KMS-11 (cell line): ENCODE measurements at regions not wholly inside any gene's neighbourhood (a gene's known extent, or its start where the extent isn't known, plus 50 kb on each side); places are given as distances from the start of the nearest gene placed in this dataset.

ENCODE experiments used
- H2AFZ ChIP-seq: fragments of 200-600 bp; sonication (generic); 2 replicates; pipeline ENCODE4 v1.6.1; 2016; ENCODE audit warnings: antibody characterized with exemption, mixed run types, low read depth
- H3K27ac ChIP-seq: fragments of 200-600 bp; sonication (generic); 2 replicates; pipeline ENCODE4 v1.6.1; 2016; ENCODE audit warnings: mild to moderate bottlenecking, mixed run types
- H3K27me3 ChIP-seq: fragments of 200-600 bp; sonication (generic); 2 replicates; pipeline ENCODE4 v1.6.1; 2017; ENCODE audit warnings: mild to moderate bottlenecking, low read depth, mixed run types, moderate library complexity; ENCODE audit not compliant: insufficient read depth
- H3K36me3 ChIP-seq: fragments of 200-600 bp; sonication (generic); 2 replicates; pipeline ENCODE4 v1.6.1; 2017; ENCODE audit warnings: mild to moderate bottlenecking, mixed run types; ENCODE audit not compliant: insufficient read depth
- H3K4me1 ChIP-seq: fragments of 200-600 bp; sonication (generic); 2 replicates; pipeline ENCODE4 v1.6.1; 2016; ENCODE audit warnings: mild to moderate bottlenecking, low read depth, mixed run types; ENCODE audit not compliant: poor library complexity, severe bottlenecking
- H3K4me2 ChIP-seq: fragments of 200-600 bp; sonication (generic); 2 replicates; pipeline ENCODE4 v1.7.0; 2016; ENCODE audit warnings: mild to moderate bottlenecking, mixed run types
- H3K4me3 ChIP-seq: fragments of 200-600 bp; sonication (generic); IDR thresholded peaks from 2 replicates; pipeline ENCODE4 v1.6.1; 2017; ENCODE audit warnings: low read depth, low read length, mixed read lengths; ENCODE audit not compliant: insufficient read depth
- H3K79me2 ChIP-seq: fragments of 200-600 bp; sonication (generic); 2 replicates; pipeline ENCODE4 v1.6.1; 2016; ENCODE audit warnings: low read depth, mixed run types; ENCODE audit not compliant: insufficient read depth
- H3K9ac ChIP-seq: fragments of 200-600 bp; sonication (generic); 2 replicates; pipeline ENCODE4 v1.6.1; 2016; ENCODE audit warnings: mild to moderate bottlenecking, mixed run types
- H4K20me1 ChIP-seq: fragments of 200-600 bp; sonication (generic); 2 replicates; pipeline ENCODE4 v1.6.1; 2016; ENCODE audit warnings: mild to moderate bottlenecking, mixed run types; ENCODE audit not compliant: insufficient read depth
- CTCF ChIP-seq: fragments of 200-600 bp; sonication (generic); conservative IDR thresholded peaks from 2 replicates; pipeline ENCODE4 v1.6.1; 2017; ENCODE audit warnings: low read depth, mild to moderate bottlenecking, antibody characterized with exemption, low read length, moderate library complexity, mixed read lengths

GRCh38 chr4:58600290-58600689 is 1490.1 kb upstream of the IGFBP7 start:
- Histone ChIP-seq H3K27ac (no peak overlapping the region), H2AFZ (no peak overlapping the region), H3K4me3 (no peak overlapping the region), H3K4me1 (no peaks in the 10 kb centered on the region), H3K4me2 (no peak overlapping the region), H3K9ac (no peak overlapping the region), H3K79me2 (no peaks in the 10 kb centered on the region), H4K20me1 (no peaks in the 10 kb centered on the region), H3K36me3 (no peaks in the 10 kb centered on the region), H3K27me3 (no peaks in the 10 kb centered on the region)
- no peak for TF ChIP-seq CTCF

- H3K4me3 ChIP-seq = no peak overlapping the region
- H3K79me2 ChIP-seq = no peaks in the 10 kb centered on the region
- no peak overlapping the region for H3K9ac ChIP-seq
- H3K36me3 ChIP-seq = no peaks in the 10 kb centered on the region; the same call in 1 of the 2 replicates
- H4K20me1 ChIP-seq = no peaks in the 10 kb centered on the region
- no peak overlapping the region for H2AFZ ChIP-seq
- no peaks in the 10 kb centered on the region for H3K4me1 ChIP-seq
- no peak overlapping the region for H3K27ac ChIP-seq
- TF ChIP-seq CTCF = no peak
- no peak overlapping the region for H3K4me2 ChIP-seq
- no peaks in the 10 kb centered on the region for H3K27me3 ChIP-seq
Measured at GRCh38 chr4:58590722-58591121, 1480.5 kb upstream of the IGFBP7 start.

- no peak overlapping the region for H2AFZ ChIP-seq
- TF ChIP-seq CTCF = no peak
Measured at GRCh38 chr4:58587856-58588255, 1477.7 kb upstream of the IGFBP7 start.

GRCh38 chr4:58566260-58566659 is 1456.1 kb upstream of the IGFBP7 start:
- H3K27ac ChIP-seq = no peak overlapping the region
- no peaks in the 10 kb centered on the region for H3K27me3 ChIP-seq
- H3K4me2 ChIP-seq = no peak overlapping the region
- H3K4me3 ChIP-seq = no peak overlapping the region
- no peaks in the 10 kb centered on the region for H3K36me3 ChIP-seq
- H3K79me2 ChIP-seq = no peaks in the 10 kb centered on the region
- TF ChIP-seq CTCF = no peak
- H4K20me1 ChIP-seq = no peaks in the 10 kb centered on the region
- H3K9ac ChIP-seq = no peak overlapping the region
- no peak overlapping the region for H2AFZ ChIP-seq
- H3K4me1 ChIP-seq = no peaks in the 10 kb centered on the region

More at GRCh38 chr4:58587856-58588255, 1477.7 kb upstream of the IGFBP7 start:
- H3K4me3 ChIP-seq = no peak overlapping the region
- no peaks in the 10 kb centered on the region for H4K20me1 ChIP-seq
- no peak overlapping the region for H3K4me2 ChIP-seq
- H3K4me1 ChIP-seq = no peaks in the 10 kb centered on the region
- no peak overlapping the region for H3K9ac ChIP-seq
- H3K36me3 ChIP-seq = no peaks in the 10 kb centered on the region; the same call in 1 of the 2 replicates
- no peaks in the 10 kb centered on the region for H3K79me2 ChIP-seq
- no peak overlapping the region for H3K27ac ChIP-seq
- no peaks in the 10 kb centered on the region for H3K27me3 ChIP-seq
